ENCODE measurements at regions not wholly inside any gene's neighbourhood (a gene's known extent, or its start where the extent isn't known, plus 50 kb on each side); places are given as distances from the start of the nearest gene placed in this dataset.

DNA sequence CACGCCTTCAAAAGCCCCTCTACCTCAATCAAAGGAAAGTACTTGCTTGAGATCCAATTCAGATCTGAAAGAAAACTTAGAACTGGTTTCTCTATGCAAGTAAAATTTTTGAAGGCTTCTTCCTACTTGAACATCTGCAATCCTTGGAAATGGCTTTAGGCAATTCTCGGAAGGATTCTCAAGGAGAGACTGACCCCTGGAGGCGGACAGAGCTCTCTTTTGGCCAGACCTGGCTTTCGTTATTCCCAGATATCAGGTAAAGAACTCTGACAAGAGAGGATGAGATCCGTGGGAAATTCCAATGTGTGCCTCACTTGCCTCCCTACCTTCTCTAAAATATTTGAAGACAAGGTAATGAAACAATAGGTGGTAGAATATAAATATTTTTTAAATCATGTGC is 670.3 kb upstream of the FAM241A start:
- Histone ChIP-seq H3K9me3 (no peaks in the 10 kb centered on the region), H3K4me1 (no peaks in the 10 kb centered on the region), H3K36me3 (replicated peaks in 1 of 2; ENCODE audit: insufficient read depth in 1 of 2, low read depth in 2 of 2) (no peaks in the 10 kb centered on the region), H3K27me3 (no peaks in the 10 kb centered on the region), H3K27ac (no peak overlapping the region), H3K4me3 (no peak overlapping the region)
- ATAC-seq = no peak
- no peak for TF ChIP-seq CTCF (IDR thresholded peaks at IDR 0.05)
- TF ChIP-seq POLR2A (IDR thresholded peaks at IDR 0.05) = no peak
- DNase-seq = peak in 1 of 4 donors; percentile 10
- 8 to 11% methylated on average over 5 of the region's 5 CpGs for WGBS, 2 donors
- intact Hi-C loops (cut with DNase I) = no loop called here

GRCh38 chr4:111475666-111476065 is 669.6 kb upstream of the FAM241A start:
- Histone ChIP-seq H3K36me3 (replicated peaks in 1 of 2; ENCODE audit: insufficient read depth in 1 of 2, low read depth in 2 of 2) (no peaks in the 10 kb centered on the region), H3K4me3 (no peak overlapping the region), H3K27ac (no peak overlapping the region), H3K4me1 (no peaks in the 10 kb centered on the region), H3K9me3 (no peaks in the 10 kb centered on the region), H3K27me3 (no peaks in the 10 kb centered on the region)
- ATAC-seq (no peak), DNase-seq (no peak)
- no peak for TF ChIP-seq CTCF (IDR thresholded peaks at IDR 0.05)
- no peak for TF ChIP-seq POLR2A (IDR thresholded peaks at IDR 0.05)
- 23 to 33% methylated on average over 1 of the region's 1 CpG for WGBS, 2 donors
- intact Hi-C loops (cut with DNase I) = no loop called here

DNA sequence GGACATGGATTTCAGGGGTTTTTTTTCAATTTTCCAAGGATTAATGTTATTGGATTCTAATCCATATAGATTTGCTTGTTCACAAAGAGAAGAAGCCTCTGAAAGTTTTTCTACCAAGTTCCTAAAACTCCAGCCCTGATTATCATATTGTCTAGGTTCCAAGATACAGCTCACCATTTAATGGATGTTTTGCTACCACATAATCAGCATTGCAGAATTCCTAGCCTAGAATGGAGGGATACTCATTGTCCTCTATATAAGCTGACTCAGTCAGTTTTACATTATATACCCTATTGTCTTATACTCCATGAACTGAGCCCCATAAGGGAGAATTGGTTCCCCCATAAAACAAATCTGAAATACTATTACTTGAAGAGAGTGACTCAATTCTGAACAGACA is 664.7 kb upstream of the FAM241A start:
- DNase-seq (no peak), ATAC-seq (no peak)
- Histone ChIP-seq H3K9me3 (no peaks in the 10 kb centered on the region), H3K27me3 (no peaks in the 10 kb centered on the region), H3K36me3 (replicated peaks in 1 of 2; ENCODE audit: insufficient read depth in 1 of 2, low read depth in 2 of 2) (no peaks in the 10 kb centered on the region), H3K27ac (no peak overlapping the region), H3K4me3 (no peak overlapping the region), H3K4me1 (no peaks in the 10 kb centered on the region)
- intact Hi-C loops (cut with DNase I) = no loop called here
- no peak for TF ChIP-seq POLR2A (IDR thresholded peaks at IDR 0.05)
- no peak for TF ChIP-seq CTCF (IDR thresholded peaks at IDR 0.05)

DNA sequence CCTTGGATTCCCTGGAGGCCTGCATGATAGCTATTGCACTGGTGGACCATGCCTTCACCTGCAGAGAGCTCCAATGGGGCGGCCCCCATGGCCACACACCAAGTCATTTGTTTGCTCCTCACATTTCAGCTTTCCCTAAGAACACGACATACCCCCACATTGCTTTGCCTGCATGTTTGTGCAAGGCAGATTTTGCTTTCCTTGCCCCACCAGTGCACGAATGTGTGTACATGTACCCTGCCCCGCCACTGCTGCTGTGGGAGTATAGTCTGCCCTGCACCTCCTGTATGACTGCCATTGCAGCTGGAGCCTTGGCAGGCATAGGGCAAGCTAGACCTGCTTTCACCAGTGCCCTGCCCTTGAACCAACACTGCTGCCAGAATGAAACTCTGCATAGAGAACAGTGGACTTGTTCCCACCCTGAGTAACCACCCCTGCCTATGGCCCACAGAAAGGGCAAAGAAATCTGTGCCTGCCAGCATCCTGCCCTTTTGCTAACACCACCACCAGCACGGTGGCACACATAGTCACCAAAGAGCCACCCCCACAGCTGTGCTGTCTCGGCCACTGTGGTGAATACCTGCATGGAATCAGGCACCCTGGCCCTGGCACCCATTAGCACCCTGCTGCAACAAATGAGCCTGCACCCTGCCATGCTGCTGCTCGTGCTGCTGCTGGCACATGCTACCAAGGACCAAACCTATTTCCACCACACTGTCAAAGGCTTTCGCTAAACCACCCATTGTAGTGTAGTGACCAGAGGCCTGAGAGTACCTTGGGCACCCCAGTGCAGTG is 661.7 kb upstream of the FAM241A start:
- DNase-seq (no peak), ATAC-seq (no peak)
- Histone ChIP-seq H3K36me3 (replicated peaks in 1 of 2; ENCODE audit: insufficient read depth in 1 of 2, low read depth in 2 of 2) (no peaks in the 10 kb centered on the region), H3K27ac (no peak overlapping the region), H3K27me3 (no peaks in the 10 kb centered on the region), H3K9me3 (no peaks in the 10 kb centered on the region), H3K4me3 (no peak overlapping the region), H3K4me1 (no peaks in the 10 kb centered on the region)
- WGBS, 2 donors = 62 to 75% methylated on average over 7 to 8 of the region's 8 CpGs
- TF ChIP-seq CTCF (IDR thresholded peaks at IDR 0.05) (no peak), POLR2A (IDR thresholded peaks at IDR 0.05) (no peak)
- intact Hi-C loops (cut with DNase I) = no loop called here

GRCh38 chr4:111492496-111492895 is 652.8 kb upstream of the FAM241A start:
- ATAC-seq = peak; percentile 33
- Histone ChIP-seq H3K27ac (no peak overlapping the region), H3K36me3 (replicated peaks in 1 of 2; ENCODE audit: insufficient read depth in 1 of 2, low read depth in 2 of 2) (no peaks in the 10 kb centered on the region), H3K4me3 (no peak overlapping the region), H3K4me1 (no peaks in the 10 kb centered on the region), H3K9me3 (no peaks in the 10 kb centered on the region), H3K27me3 (no peaks in the 10 kb centered on the region)
- WGBS, 2 donors = 0 to 10% methylated on average over 1 of the region's 1 CpG
- no peak for TF ChIP-seq POLR2A (IDR thresholded peaks at IDR 0.05)
- DNase-seq = no peak
- intact Hi-C loops (cut with DNase I) = no loop called here
